IgD-negative memory B cell (primary cell): ENCODE measurements at regions not wholly inside any gene's neighbourhood (a gene's known extent, or its start where the extent isn't known, plus 50 kb on each side); places are given as distances from the start of the nearest gene placed in this dataset.
"Not testable (repeated sequence)": the region's sequence is repeated elsewhere in the genome, so short reads cannot be mapped to it uniquely, and the experiment has no call there.

ENCODE experiments used
- H3K27ac Mint-ChIP-seq, 3 donors: one replicate each; pipeline ENCODE4 v1.8.0; 2020 to 2022; ENCODE audit warnings: mild to moderate bottlenecking in 3 of 3, mixed read lengths in 3 of 3, moderate library complexity in 1 of 3
- H3K27me3 Mint-ChIP-seq: one replicate; pipeline ENCODE4 v1.8.0; 2021; ENCODE audit warnings: mixed read lengths
- H3K36me3 Mint-ChIP-seq: one replicate; pipeline ENCODE4 v1.8.0; 2020; ENCODE audit warnings: mild to moderate bottlenecking, mixed read lengths
- H3K4me1 Mint-ChIP-seq, 3 donors: one replicate each; pipeline ENCODE4 v1.8.0; 2020 to 2022; ENCODE audit warnings: mixed read lengths in 3 of 3, mild to moderate bottlenecking in 1 of 3
- H3K4me3 Mint-ChIP-seq, 4 donors: one replicate each; pipeline ENCODE4 v1.8.0; 2020 to 2022; ENCODE audit warnings: mild to moderate bottlenecking in 4 of 4, mixed read lengths in 4 of 4, moderate library complexity in 3 of 4
- H3K9me3 Mint-ChIP-seq, 3 donors: one replicate each; pipeline ENCODE4 v1.8.0; 2020 to 2021; ENCODE audit warnings: mixed read lengths in 3 of 3, mild to moderate bottlenecking in 1 of 3

GRCh38 chr14:40074169-40074568 lies 641.9 kb upstream of the FBXO33 start:
- no peaks in the 10 kb centered on the region for H3K4me1 Mint-ChIP-seq
- H3K9me3 Mint-ChIP-seq: peaks cover 0 to 8% (median 1%) of the 10 kb centered on the region in 3 donors
- no peaks in the 10 kb centered on the region for H3K27me3 Mint-ChIP-seq
- no peak overlapping the region for H3K4me3 Mint-ChIP-seq
- H3K27ac Mint-ChIP-seq: no peak overlapping the region
- H3K36me3 Mint-ChIP-seq: no peaks in the 10 kb centered on the region

DNA sequence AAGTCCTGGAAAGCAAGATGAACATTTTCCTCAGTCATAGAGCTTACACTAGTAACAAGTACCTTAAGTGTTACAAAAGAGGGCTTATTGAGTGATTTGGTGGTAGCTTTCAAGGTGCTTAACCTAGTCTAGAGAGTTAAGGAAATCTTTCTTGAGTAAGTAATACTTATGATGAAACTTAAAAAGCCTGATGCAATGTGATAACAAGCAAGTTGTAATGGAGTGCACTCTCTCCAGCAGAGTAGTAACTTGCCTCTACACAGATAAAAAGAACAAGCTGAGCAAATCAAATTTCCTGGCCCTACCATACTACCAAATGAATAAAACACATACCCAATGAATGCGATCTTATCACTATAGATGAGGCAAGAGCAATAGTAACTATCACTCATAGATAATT lies 639.9 kb upstream of the FBXO33 start:
- Mint-ChIP-seq H3K27ac (no peak overlapping the region), H3K4me1 (no peaks in the 10 kb centered on the region), H3K36me3 (no peaks in the 10 kb centered on the region), H3K9me3 (peaks cover 1 to 8% (median 3%) of the 10 kb centered on the region in 3 donors), H3K4me3 (no peak overlapping the region), H3K27me3 (no peaks in the 10 kb centered on the region)

- H3K9me3 Mint-ChIP-seq: peaks cover 3 to 11% (median 4%) of the 10 kb centered on the region in 3 donors
- H3K4me3 Mint-ChIP-seq: no peak overlapping the region
- no peak overlapping the region for H3K27ac Mint-ChIP-seq
- H3K4me1 Mint-ChIP-seq: no peaks in the 10 kb centered on the region
- H3K27me3 Mint-ChIP-seq: no peaks in the 10 kb centered on the region
- H3K36me3 Mint-ChIP-seq: no peaks in the 10 kb centered on the region
Measured at GRCh38 chr14:40058901-40059897, 627.0 kb upstream of the FBXO33 start.

DNA sequence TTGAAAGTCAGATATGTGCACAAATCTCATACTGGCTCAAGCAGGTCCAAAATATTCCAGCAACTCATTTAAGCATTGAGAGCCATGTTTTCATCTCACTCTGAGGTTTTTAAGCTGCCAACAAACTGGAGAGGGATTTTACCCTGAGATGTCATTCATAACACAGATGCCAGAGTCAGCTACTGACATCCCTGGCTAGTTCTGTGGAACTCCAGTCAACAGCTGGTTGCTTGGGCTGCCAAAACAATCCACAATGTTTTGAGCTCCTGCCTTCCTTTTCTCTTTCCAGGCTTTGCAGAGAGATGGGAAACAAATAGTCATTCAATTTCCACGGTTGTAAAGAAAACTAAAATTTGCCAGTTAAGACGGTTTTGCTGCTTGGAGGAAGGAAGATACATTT lies 621.2 kb upstream of the FBXO33 start:
- H3K9me3 Mint-ChIP-seq: peaks cover 0 to 3% (median 1%) of the 10 kb centered on the region in 3 donors
- no peaks in the 10 kb centered on the region for H3K27me3 Mint-ChIP-seq
- H3K36me3 Mint-ChIP-seq: no peaks in the 10 kb centered on the region
- H3K4me3 Mint-ChIP-seq: no peak overlapping the region
- H3K4me1 Mint-ChIP-seq: no peaks in the 10 kb centered on the region
- H3K27ac Mint-ChIP-seq: no peak overlapping the region

DNA sequence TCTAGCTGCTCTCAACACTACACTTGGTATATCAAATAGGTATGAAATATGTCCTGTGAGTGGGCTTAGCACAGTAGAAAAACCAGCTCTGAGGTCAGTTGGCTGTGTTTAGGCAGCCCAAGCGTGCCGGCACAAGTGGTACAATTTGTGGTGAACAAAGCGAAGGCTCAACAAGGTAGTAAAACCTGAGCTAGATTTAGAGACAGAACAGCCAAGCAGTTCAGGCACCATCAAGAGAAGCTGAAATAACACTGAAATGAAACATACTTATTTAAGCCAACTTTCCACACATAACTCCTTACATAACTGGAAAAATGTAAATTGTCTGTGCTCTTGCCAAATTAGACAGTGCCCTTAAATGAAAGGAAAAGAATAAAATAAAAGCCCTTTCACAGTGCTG lies 596.8 kb upstream of the FBXO33 start:
- Mint-ChIP-seq H3K9me3 (peaks cover 0 to 5% (median 3%) of the 10 kb centered on the region in 3 donors), H3K36me3 (no peaks in the 10 kb centered on the region), H3K4me1 (no peaks in the 10 kb centered on the region), H3K27me3 (no peaks in the 10 kb centered on the region), H3K27ac (no peak overlapping the region), H3K4me3 (no peak overlapping the region)

DNA sequence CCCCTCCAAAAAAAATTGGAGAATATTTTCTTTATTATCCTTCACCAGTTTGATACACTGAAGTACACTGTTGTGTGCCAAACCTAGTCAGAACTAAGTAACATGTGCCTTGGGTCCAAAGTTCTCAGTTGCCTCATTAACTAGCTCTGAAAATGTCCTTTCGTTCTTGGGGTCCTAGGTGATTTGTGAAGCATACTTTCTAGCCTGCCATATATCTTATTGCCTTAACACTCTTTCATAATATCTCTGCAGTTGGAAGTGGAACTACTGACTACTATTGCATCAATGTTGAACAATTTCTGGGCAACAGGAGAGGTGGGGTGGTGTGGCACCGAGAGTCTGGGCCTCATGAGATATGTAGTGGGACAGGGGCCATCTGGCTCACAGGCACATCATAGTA lies 592.9 kb upstream of the FBXO33 start:
- Mint-ChIP-seq H3K4me1 (no peaks in the 10 kb centered on the region), H3K27me3 (no peaks in the 10 kb centered on the region), H3K4me3 (no peak overlapping the region), H3K36me3 (no peaks in the 10 kb centered on the region), H3K9me3 (no peaks in the 10 kb centered on the region), H3K27ac (no peak overlapping the region)

GRCh38 chr14:40010961-40011360 lies 578.7 kb upstream of the FBXO33 start:
- H3K9me3 Mint-ChIP-seq: peaks cover 0 to 2% (median 0%) of the 10 kb centered on the region in 3 donors

GRCh38 chr14:40009771-40010170 lies 577.5 kb upstream of the FBXO33 start:
- no peaks in the 10 kb centered on the region for H3K27me3 Mint-ChIP-seq
- no peaks in the 10 kb centered on the region for H3K4me1 Mint-ChIP-seq
- H3K27ac Mint-ChIP-seq: no peak overlapping the region
- H3K9me3 Mint-ChIP-seq: peaks cover 0 to 2% (median 0%) of the 10 kb centered on the region in 3 donors
- H3K4me3 Mint-ChIP-seq: no peak overlapping the region
- H3K36me3 Mint-ChIP-seq: no peaks in the 10 kb centered on the region

More at GRCh38 chr14:40010961-40011360, 578.7 kb upstream of the FBXO33 start:
- no peaks in the 10 kb centered on the region for H3K27me3 Mint-ChIP-seq
- H3K4me1 Mint-ChIP-seq: no peaks in the 10 kb centered on the region
- no peak overlapping the region for H3K4me3 Mint-ChIP-seq
- H3K27ac Mint-ChIP-seq: no peak overlapping the region
- H3K36me3 Mint-ChIP-seq: no peaks in the 10 kb centered on the region

DNA sequence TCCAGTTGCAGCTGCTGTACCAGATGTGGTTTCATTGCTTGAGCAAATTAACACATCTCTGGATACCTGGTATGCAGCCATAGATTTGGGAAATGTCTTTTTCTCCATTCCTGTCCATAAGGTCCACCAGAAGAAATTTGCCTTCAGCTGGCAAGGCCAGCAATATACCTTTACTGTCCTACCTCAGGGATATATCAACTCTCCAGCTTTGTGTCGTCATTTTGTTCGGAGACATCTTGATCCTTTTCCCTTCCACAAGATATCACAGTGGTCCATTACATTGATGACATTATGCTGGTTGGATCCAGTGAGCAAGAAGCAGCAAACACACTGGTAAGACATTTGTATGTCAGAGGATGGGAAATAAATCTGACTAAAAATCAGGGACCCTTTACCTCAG lies 576.1 kb upstream of the FBXO33 start:
- H3K9me3 Mint-ChIP-seq, H3K27ac Mint-ChIP-seq, H3K4me3 Mint-ChIP-seq, H3K36me3 Mint-ChIP-seq, H3K4me1 Mint-ChIP-seq, H3K27me3 Mint-ChIP-seq: not testable (repeated sequence)

GRCh38 chr14:40004871-40005500 lies 572.8 kb upstream of the FBXO33 start:
- peaks cover 0 to 3% (median 1%) of the 10 kb centered on the region in 3 donors for H3K9me3 Mint-ChIP-seq
- H3K4me1 Mint-ChIP-seq: no peaks in the 10 kb centered on the region
- no peaks in the 10 kb centered on the region for H3K36me3 Mint-ChIP-seq

DNA sequence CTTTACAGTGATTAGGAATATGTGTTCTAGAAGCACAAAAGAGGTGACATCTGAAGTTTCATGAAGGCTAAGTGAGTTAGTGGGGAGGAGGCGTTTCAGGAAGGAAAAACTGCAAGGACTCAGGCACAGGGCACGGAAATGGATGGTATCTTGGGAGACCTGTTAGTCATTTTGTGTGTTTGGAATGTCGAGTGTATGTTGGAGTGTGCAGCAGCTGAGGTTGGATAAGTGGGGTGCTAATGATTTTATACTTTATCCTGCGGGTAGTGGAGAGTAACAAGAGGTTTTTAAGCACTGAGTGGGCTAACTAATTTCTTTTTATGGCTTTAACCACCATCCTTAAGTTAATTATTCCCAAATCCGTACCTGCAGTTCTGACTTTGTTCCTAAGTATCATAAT lies 571.5 kb upstream of the FBXO33 start:
- Mint-ChIP-seq H3K4me3 (no peak overlapping the region), H3K4me1 (no peaks in the 10 kb centered on the region)

More at GRCh38 chr14:40004871-40005500, 572.8 kb upstream of the FBXO33 start:
- Mint-ChIP-seq H3K27me3 (no peaks in the 10 kb centered on the region), H3K4me3 (no peak overlapping the region), H3K27ac (no peak overlapping the region)

GRCh38 chr14:39998854-39999253 lies 566.6 kb upstream of the FBXO33 start:
- Mint-ChIP-seq H3K4me3 (no peak overlapping the region), H3K4me1 (no peaks in the 10 kb centered on the region), H3K27me3 (no peaks in the 10 kb centered on the region), H3K36me3 (no peaks in the 10 kb centered on the region), H3K27ac (no peak overlapping the region), H3K9me3 (peaks cover 4 to 6% (median 4%) of the 10 kb centered on the region in 3 donors)

More for the DNA sequence above, 571.5 kb upstream of the FBXO33 start:
- H3K9me3 Mint-ChIP-seq: peaks cover 0 to 3% (median 1%) of the 10 kb centered on the region in 3 donors
- no peaks in the 10 kb centered on the region for H3K36me3 Mint-ChIP-seq
- H3K27me3 Mint-ChIP-seq: no peaks in the 10 kb centered on the region
- no peak overlapping the region for H3K27ac Mint-ChIP-seq

- no peaks in the 10 kb centered on the region for H3K27me3 Mint-ChIP-seq
- H3K4me1 Mint-ChIP-seq: no peaks in the 10 kb centered on the region
- peaks cover 3 to 4% (median 4%) of the 10 kb centered on the region in 3 donors for H3K9me3 Mint-ChIP-seq
- no peak overlapping the region for H3K4me3 Mint-ChIP-seq
- H3K36me3 Mint-ChIP-seq: no peaks in the 10 kb centered on the region
- no peak overlapping the region for H3K27ac Mint-ChIP-seq
Measured at GRCh38 chr14:39998114-39998513, 565.9 kb upstream of the FBXO33 start.

- H3K27ac Mint-ChIP-seq: no peak overlapping the region
- no peaks in the 10 kb centered on the region for H3K27me3 Mint-ChIP-seq
- H3K4me3 Mint-ChIP-seq: no peak overlapping the region
- peaks cover 0 to 1% (median 0%) of the 10 kb centered on the region in 3 donors for H3K4me1 Mint-ChIP-seq
- H3K36me3 Mint-ChIP-seq: no peaks in the 10 kb centered on the region
- H3K9me3 Mint-ChIP-seq: peaks cover 0 to 5% (median 2%) of the 10 kb centered on the region in 3 donors
Measured at GRCh38 chr14:39991041-39991440, 558.8 kb upstream of the FBXO33 start.

- Mint-ChIP-seq H3K27ac (no peak overlapping the region), H3K27me3 (no peaks in the 10 kb centered on the region), H3K36me3 (no peaks in the 10 kb centered on the region), H3K4me1 (peaks cover 0 to 1% (median 0%) of the 10 kb centered on the region in 3 donors), H3K9me3 (peaks cover 0 to 2% (median 1%) of the 10 kb centered on the region in 3 donors), H3K4me3 (no peak overlapping the region)
Measured at GRCh38 chr14:39988939-39989338, 556.7 kb upstream of the FBXO33 start.
